ENCODE measurements at regions not wholly inside any gene's neighbourhood (a gene's known extent, or its start where the extent isn't known, plus 50 kb on each side); places are given as distances from the start of the nearest gene placed in this dataset.

- TF ChIP-seq MAX (CRISPR knock-in tag; IDR thresholded peaks at IDR 0.05) (no peak), CTCF (IDR thresholded peaks at IDR 0.05) (no peak), FOXP1 (CRISPR knock-in tag; IDR thresholded peaks at IDR 0.05; ENCODE audit: borderline replicate concordance) (no peak), USF2 (CRISPR knock-in tag; IDR thresholded peaks at IDR 0.05) (no peak), ESRRA (CRISPR knock-in tag; IDR thresholded peaks at IDR 0.05; ENCODE audit: borderline replicate concordance) (no peak), GABPB1 (CRISPR knock-in tag; IDR thresholded peaks at IDR 0.05) (no peak), ZNF512 (CRISPR knock-in tag; IDR thresholded peaks at IDR 0.05; ENCODE audit: borderline replicate concordance) (no peak), E2F5 (CRISPR knock-in tag; IDR thresholded peaks at IDR 0.05) (no peak), TEAD1 (CRISPR knock-in tag; IDR thresholded peaks at IDR 0.05) (no peak), ATF2 (CRISPR knock-in tag; IDR thresholded peaks at IDR 0.05; ENCODE audit: borderline replicate concordance, low read depth) (no peak), ATF6 (CRISPR knock-in tag; IDR thresholded peaks at IDR 0.05) (no peak), NR2C2 (CRISPR knock-in tag; IDR thresholded peaks at IDR 0.05) (no peak), JUN (CRISPR knock-in tag; IDR thresholded peaks at IDR 0.05) (no peak)
Measured at GRCh38 chr12:63066136-63066535, 84.9 kb downstream of the AVPR1A start.
